ENCODE measurements at regions not wholly inside any gene's neighbourhood (a gene's known extent, or its start where the extent isn't known, plus 50 kb on each side); places are given as distances from the start of the nearest gene placed in this dataset.
"Not testable (repeated sequence)": the region's sequence is repeated elsewhere in the genome, so short reads cannot be mapped to it uniquely, and the experiment has no call there.

DNA sequence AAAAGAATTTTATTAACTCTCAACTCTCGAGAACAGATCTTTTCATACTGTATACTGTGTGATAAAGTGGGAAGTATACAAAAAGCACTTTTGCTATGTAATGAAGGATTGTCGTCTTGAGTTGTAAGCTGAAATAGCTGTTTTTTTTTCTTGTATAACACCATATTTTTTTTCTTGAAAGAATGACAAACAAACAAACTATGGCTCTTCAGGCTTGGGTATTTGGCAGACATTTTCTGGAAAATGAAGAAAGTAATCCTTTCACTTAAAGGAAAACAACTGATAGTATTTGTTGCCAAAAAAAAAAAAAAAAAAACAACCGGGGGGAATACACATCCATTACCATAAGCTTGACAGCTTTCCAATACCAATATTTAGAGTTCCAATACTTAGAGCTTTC lies 230.4 kb downstream of the ICOS start:
- intact Hi-C loops (cut with micrococcal nuclease) = no loop called here
- no peak for DNase-seq
- no peak overlapping the region for H3K4me3 Mint-ChIP-seq
- H3K27ac Mint-ChIP-seq = no peak overlapping the region
- Histone ChIP-seq H3K4me2 (replicated peaks; ENCODE audit: low read depth, low read length, poor library complexity, severe bottlenecking) (no peak overlapping the region), H3K9me3 (ENCODE audit: control extremely low read depth in 1 of 3, control insufficient read depth in 2 of 3, insufficient read depth in 1 of 3, low read length in 2 of 3) (peaks cover 0 to 4% (median 0%) of the 10 kb centered on the region in 3 donors), H3K36me3 (replicated peaks in 1 of 2; ENCODE audit: control extremely low read depth in 1 of 2, control insufficient read depth in 1 of 2, extremely low read depth in 1 of 2, insufficient read depth in 2 of 2, low read length in 1 of 2) (no peaks in the 10 kb centered on the region), H3K79me2 (ENCODE audit: control insufficient read depth, insufficient read depth, low read length) (no peaks in the 10 kb centered on the region), H3K4me1 (ENCODE audit: control insufficient read depth in 2 of 2, insufficient read depth in 2 of 2, low read length in 2 of 2) (no peaks in the 10 kb centered on the region), H3K4me3 (ENCODE audit: control extremely low read depth in 1 of 5, extremely low read depth in 1 of 5, insufficient read depth in 1 of 5, low read depth in 2 of 5, low read length in 4 of 5) (no peak overlapping the region), H3K9ac (ENCODE audit: low read length) (no peak overlapping the region), H4K20me1 (ENCODE audit: control insufficient read depth, insufficient read depth, low read length, poor library complexity, severe bottlenecking) (no peaks in the 10 kb centered on the region), H3K27me3 (replicated peaks in 1 of 4; ENCODE audit: control extremely low read depth in 1 of 4, control insufficient read depth in 3 of 4, insufficient read depth in 4 of 4, low read length in 3 of 4) (no peaks in the 10 kb centered on the region), H2AFZ (ENCODE audit: insufficient read depth, low read depth, low read length, poor library complexity, severe bottlenecking) (no peak overlapping the region), H3K27ac (ENCODE audit: low read length in 2 of 2) (no peak overlapping the region)
- ATAC-seq (ENCODE audit: low read depth) = no peak
- POLR2A ChIA-PET = no interaction called here
- H3K4me1 Mint-ChIP-seq = no peaks in the 10 kb centered on the region
- CTCF ChIA-PET = no interaction called here
- H3K9me3 Mint-ChIP-seq (ENCODE audit: insufficient read depth) = peaks cover 2% of the 10 kb centered on the region
- WGBS (ENCODE audit: insufficient coverage) = no CpG with 5 or more reads among the region's 3 CpGs
- peaks cover under 1% of the 10 kb centered on the region for H3K27me3 Mint-ChIP-seq
- TF ChIP-seq, protein P1, sequence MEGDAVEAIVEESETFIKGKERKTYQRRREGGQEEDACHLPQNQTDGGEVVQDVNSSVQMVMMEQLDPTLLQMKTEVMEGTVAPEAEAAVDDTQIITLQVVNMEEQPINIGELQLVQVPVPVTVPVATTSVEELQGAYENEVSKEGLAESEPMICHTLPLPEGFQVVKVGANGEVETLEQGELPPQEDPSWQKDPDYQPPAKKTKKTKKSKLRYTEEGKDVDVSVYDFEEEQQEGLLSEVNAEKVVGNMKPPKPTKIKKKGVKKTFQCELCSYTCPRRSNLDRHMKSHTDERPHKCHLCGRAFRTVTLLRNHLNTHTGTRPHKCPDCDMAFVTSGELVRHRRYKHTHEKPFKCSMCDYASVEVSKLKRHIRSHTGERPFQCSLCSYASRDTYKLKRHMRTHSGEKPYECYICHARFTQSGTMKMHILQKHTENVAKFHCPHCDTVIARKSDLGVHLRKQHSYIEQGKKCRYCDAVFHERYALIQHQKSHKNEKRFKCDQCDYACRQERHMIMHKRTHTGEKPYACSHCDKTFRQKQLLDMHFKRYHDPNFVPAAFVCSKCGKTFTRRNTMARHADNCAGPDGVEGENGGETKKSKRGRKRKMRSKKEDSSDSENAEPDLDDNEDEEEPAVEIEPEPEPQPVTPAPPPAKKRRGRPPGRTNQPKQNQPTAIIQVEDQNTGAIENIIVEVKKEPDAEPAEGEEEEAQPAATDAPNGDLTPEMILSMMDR (IDR thresholded peaks at IDR 0.05) = no peak
- no peak for TF ChIP-seq EZH2 (IDR thresholded peaks at IDR 0.05; ENCODE audit: borderline replicate concordance, insufficient read depth, low read depth, low read length, poor library complexity, severe bottlenecking)

DNA sequence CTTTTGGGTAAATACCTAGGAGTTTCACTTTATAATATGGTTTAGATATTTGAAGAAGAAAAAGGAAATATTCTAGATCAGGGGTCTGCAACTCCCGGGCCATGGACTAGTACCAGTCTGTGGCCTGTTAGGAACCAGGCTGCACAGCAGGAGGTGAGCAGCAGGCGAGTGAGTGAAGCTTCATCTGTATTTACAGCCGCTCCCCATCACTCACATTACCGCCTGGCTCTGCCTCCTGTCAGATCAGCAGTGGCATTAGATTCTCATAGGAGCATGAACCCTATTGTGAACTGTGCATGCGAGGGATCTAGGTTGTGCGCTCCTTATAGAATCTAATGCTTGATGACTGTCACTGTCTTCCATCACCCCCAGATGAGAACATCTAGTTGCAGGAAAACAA lies 231.1 kb downstream of the ICOS start:
- H3K4me2 ChIP-seq (replicated peaks; ENCODE audit: low read depth, low read length, poor library complexity, severe bottlenecking); H3K27me3 ChIP-seq (replicated peaks in 1 of 4; ENCODE audit: control extremely low read depth in 1 of 4, control insufficient read depth in 3 of 4, insufficient read depth in 4 of 4, low read length in 3 of 4); H3K9ac ChIP-seq (ENCODE audit: low read length); intact Hi-C loops (cut with micrococcal nuclease); H3K27ac ChIP-seq (ENCODE audit: low read length in 2 of 2); H3K79me2 ChIP-seq (ENCODE audit: control insufficient read depth, insufficient read depth, low read length); H3K36me3 ChIP-seq (replicated peaks in 1 of 2; ENCODE audit: control extremely low read depth in 1 of 2, control insufficient read depth in 1 of 2, extremely low read depth in 1 of 2, insufficient read depth in 2 of 2, low read length in 1 of 2); DNase-seq; CTCF ChIA-PET; H3K27me3 Mint-ChIP-seq; H3K4me1 Mint-ChIP-seq; H3K4me3 Mint-ChIP-seq; H3K4me3 ChIP-seq (ENCODE audit: control extremely low read depth in 1 of 5, extremely low read depth in 1 of 5, insufficient read depth in 1 of 5, low read depth in 2 of 5, low read length in 4 of 5); H3K27ac Mint-ChIP-seq; POLR2A ChIA-PET; H3K9me3 Mint-ChIP-seq (ENCODE audit: insufficient read depth); ATAC-seq (ENCODE audit: low read depth); H3K4me1 ChIP-seq (ENCODE audit: control insufficient read depth in 2 of 2, insufficient read depth in 2 of 2, low read length in 2 of 2); H3K9me3 ChIP-seq (ENCODE audit: control extremely low read depth in 1 of 3, control insufficient read depth in 2 of 3, insufficient read depth in 1 of 3, low read length in 2 of 3); H2AFZ ChIP-seq (ENCODE audit: insufficient read depth, low read depth, low read length, poor library complexity, severe bottlenecking); H4K20me1 ChIP-seq (ENCODE audit: control insufficient read depth, insufficient read depth, low read length, poor library complexity, severe bottlenecking): not testable (repeated sequence)
- WGBS (ENCODE audit: insufficient coverage) = 92% methylated on average over 3 of the region's 6 CpGs
